HG03025 (cell line): ENCODE measurements at regions not wholly inside any gene's neighbourhood (a gene's known extent, or its start where the extent isn't known, plus 50 kb on each side); places are given as distances from the start of the nearest gene placed in this dataset.

ENCODE experiments used
- ATAC-seq: cut with Tn5 transposase; IDR thresholded peaks from one replicate; pipeline ENCODE4 v1.9.1; 2021; ENCODE audit warnings: mild to moderate bottlenecking, moderate library complexity; ENCODE audit not compliant: unreplicated experiment, low FRiP score

DNA sequence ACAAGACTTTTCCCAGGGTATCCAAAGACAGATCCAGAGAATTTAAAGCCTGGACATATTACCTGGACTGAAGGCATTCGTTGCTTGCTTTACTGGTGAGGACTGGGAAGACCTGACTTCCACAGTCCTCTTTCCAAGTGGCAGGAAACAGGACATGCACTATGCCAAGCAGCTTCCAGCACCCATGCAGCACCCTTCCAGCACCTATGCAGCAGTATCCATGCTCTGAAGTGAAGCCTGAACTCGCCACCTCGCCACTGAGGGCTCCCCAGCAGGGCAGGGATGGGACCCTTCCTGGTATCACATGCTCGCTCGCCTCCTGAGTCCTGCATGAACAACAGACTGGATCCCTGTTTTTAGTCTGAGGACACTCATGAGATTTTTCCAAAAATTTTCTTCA lies 189.9 kb upstream of the KLF14 start:
- no peak for ATAC-seq

GRCh38 chr7:130925136-130925794 lies 191.3 kb upstream of the KLF14 start:
- ATAC-seq, result no peak

GRCh38 chr7:130926001-130926691 lies 192.1 kb upstream of the KLF14 start:
- no peak for ATAC-seq

GRCh38 chr7:130927062-130927461 lies 193.1 kb upstream of the KLF14 start:
- no peak for ATAC-seq

DNA sequence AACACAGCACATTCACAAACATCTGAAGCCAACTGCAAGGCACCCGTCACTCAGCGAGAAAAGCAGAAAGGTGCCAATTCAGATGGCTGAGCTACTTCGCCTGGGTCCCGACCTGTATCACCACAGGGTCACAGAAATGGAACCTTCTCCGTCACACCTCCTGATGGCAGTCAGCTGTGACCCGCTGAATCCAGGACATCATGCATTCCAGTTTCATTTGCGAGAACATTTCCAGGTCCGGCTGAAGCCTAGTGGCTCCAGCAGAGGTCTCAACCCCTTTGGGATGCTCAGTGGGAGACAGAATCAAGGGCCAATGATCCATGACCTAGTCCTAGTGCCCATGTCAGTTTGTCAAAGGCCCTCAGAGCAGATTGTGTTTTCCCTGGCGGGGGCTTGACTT lies 193.6 kb upstream of the KLF14 start:
- ATAC-seq, result no peak

- ATAC-seq, result no peak
Observed at GRCh38 chr7:130929896-130930659, 196.1 kb upstream of the KLF14 start.

- ATAC-seq, result no peak
Observed at GRCh38 chr7:130930681-130931080, 196.7 kb upstream of the KLF14 start.

DNA sequence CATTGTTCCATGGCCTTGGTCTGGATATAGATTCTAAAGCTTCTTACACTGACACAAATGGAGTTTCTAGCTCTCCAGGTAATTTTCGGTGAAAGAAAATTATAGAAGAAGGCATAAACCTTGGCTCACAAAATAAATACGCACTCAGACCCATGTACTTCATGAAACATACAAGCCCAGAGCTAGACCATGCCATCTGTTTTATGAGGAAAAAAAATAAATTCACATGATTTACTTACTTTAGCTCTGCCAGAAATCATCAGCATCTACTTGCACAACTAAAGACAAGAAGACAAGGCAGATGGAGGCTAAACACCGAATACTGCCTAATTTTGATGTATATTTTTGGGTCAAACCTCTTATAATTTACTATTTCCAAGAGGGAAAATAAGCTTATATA lies 197.4 kb upstream of the KLF14 start:
- ATAC-seq, result no peak

- no peak for ATAC-seq
Observed at GRCh38 chr7:130932088-130932487, 198.1 kb upstream of the KLF14 start.

GRCh38 chr7:130932667-130933432 lies 198.8 kb upstream of the KLF14 start:
- no peak for ATAC-seq

DNA sequence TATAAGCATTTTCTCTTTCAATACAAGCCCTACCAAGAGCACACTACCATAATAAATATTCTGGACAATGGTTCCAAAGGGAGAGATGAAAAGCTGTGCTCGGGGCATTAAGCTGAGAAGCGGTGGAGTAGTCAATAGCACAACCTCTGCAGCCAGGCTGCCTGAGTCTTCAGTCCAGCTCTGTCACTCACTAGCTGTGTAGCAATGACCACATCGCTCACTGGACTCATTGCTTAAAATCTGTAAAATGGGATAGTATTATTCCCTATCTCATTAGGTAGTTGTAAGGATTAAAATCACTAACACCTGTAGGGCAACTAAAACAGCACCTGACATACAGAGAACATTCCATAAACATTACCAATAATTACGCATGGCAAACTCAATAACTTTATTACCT lies 199.9 kb upstream of the KLF14 start:
- ATAC-seq, result no peak

- no peak for ATAC-seq
Observed at GRCh38 chr7:130935564-130936157, 201.7 kb upstream of the KLF14 start.

DNA sequence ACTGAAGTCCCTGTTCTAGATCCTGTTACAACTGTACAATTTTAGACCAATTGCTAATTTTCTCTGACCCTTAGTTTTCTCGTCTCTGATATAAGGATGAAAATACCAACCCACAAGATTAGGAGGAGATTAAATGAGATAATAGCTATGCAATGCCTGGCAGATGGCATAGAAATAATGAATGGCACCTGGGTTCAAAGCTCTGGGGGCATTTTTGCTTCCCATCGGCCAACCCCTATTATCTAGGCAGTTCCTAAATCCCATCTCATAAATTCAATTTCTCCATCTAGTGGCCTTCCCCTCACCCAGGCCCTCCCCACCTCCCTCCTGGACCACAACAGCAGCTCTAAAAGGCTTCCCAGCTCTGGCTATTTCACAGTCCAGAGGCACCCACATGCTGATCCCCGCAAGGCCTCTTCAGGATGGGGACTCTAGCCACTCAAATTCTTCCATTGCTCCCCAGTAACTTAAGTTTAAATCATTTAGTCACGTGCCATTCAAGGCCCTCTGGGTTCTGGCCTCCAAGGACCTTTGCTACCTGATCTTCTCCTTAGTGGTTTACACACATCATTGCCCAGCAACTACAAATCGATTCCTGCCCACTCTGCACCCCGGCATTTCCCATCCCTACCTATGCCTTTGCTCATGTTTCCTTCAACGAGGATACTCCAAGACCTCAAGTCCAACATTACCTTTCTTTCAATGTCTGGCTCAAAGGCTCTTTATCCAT lies 202.4 kb upstream of the KLF14 start:
- no peak for ATAC-seq

- ATAC-seq, result no peak
Observed at GRCh38 chr7:130937016-130937415, 203.0 kb upstream of the KLF14 start.

GRCh38 chr7:130937830-130938229 lies 203.8 kb upstream of the KLF14 start:
- no peak for ATAC-seq

GRCh38 chr7:130938661-130939060 lies 204.7 kb upstream of the KLF14 start:
- no peak for ATAC-seq

- ATAC-seq, result no peak
Observed at GRCh38 chr7:130939321-130940095, 205.5 kb upstream of the KLF14 start.

DNA sequence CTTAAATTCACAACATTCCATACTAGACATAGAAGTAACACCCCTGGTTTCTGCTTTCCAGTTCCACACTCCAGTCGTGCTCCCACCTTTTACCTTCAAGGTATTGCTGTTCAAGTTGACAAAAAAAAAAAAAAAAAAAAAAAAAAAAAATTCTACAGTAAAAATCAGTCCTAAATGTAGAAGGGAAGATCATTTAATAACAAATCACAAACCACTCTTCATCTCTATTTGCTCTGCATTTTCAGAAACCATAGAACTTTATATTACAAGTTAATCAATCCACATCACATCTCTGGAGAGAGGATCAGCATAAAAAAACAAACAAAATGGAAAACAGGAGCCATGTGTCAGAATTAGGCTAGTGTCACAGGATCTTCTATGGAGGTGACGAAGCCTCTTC lies 206.3 kb upstream of the KLF14 start:
- ATAC-seq, result no peak

GRCh38 chr7:130940907-130941306 lies 206.9 kb upstream of the KLF14 start:
- no peak for ATAC-seq
